GM12873 (cell line): ENCODE measurements at regions not wholly inside any gene's neighbourhood (a gene's known extent, or its start where the extent isn't known, plus 50 kb on each side); places are given as distances from the start of the nearest gene placed in this dataset.

Experiments
- TF ChIP-seq, protein P1 (sequence below): IDR thresholded peaks from 2 replicates; pipeline ENCODE4 v1.5.1; 2012; ENCODE audit warnings: low read depth, mild to moderate bottlenecking, moderate library complexity, low read length, control low read depth; ENCODE audit not compliant: insufficient read depth; ENCODE audit errors: missing control alignments

GRCh38 chr10:81136261-81136660, 598.6 kb downstream of the SH2D4B start:
- TF ChIP-seq, protein P1, sequence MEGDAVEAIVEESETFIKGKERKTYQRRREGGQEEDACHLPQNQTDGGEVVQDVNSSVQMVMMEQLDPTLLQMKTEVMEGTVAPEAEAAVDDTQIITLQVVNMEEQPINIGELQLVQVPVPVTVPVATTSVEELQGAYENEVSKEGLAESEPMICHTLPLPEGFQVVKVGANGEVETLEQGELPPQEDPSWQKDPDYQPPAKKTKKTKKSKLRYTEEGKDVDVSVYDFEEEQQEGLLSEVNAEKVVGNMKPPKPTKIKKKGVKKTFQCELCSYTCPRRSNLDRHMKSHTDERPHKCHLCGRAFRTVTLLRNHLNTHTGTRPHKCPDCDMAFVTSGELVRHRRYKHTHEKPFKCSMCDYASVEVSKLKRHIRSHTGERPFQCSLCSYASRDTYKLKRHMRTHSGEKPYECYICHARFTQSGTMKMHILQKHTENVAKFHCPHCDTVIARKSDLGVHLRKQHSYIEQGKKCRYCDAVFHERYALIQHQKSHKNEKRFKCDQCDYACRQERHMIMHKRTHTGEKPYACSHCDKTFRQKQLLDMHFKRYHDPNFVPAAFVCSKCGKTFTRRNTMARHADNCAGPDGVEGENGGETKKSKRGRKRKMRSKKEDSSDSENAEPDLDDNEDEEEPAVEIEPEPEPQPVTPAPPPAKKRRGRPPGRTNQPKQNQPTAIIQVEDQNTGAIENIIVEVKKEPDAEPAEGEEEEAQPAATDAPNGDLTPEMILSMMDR = no peak

DNA sequence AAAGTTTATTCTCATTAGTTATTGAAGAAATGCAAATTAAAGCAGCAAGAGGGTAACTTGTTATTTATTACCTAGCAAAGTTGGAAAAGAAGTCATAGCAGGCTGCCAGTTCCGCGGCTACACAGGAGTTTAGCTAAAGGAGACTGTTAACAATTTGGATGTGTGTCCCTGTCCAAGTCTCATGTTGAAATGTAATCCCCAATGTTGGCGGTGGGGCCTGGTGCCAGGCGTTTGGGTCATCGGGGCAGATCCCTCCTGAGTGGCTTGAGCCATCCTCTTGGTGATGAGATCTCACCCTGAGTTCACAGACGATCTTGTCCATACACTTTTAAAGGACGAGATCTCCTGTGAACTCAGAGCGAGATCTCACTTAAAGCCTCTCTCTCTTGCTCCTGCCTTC, 608.3 kb downstream of the SH2D4B start:
- TF ChIP-seq, protein P1 = no peak

- TF ChIP-seq, protein P1 = no peak
Measured at GRCh38 chr10:81146436-81146835, 608.7 kb downstream of the SH2D4B start.

- TF ChIP-seq, protein P1 = no peak
Measured at GRCh38 chr10:81152656-81153055, 615.0 kb downstream of the SH2D4B start.

GRCh38 chr10:81157681-81158080, 620.0 kb downstream of the SH2D4B start:
- TF ChIP-seq, protein P1 = no peak

GRCh38 chr10:81177651-81178244, 640.0 kb downstream of the SH2D4B start:
- TF ChIP-seq, protein P1 = no peak

GRCh38 chr10:81179324-81179723, 641.6 kb downstream of the SH2D4B start:
- TF ChIP-seq, protein P1 = no peak
